GM21447 (cell line): ENCODE measurements at regions not wholly inside any gene's neighbourhood (a gene's known extent, or its start where the extent isn't known, plus 50 kb on each side); places are given as distances from the start of the nearest gene placed in this dataset.

Experiments
- ATAC-seq: cut with Tn5 transposase; IDR thresholded peaks from one replicate; pipeline ENCODE4 v1.9.1; 2021; ENCODE audit not compliant: unreplicated experiment

- no peak for ATAC-seq
These were observed 386.0 kb downstream of the TLL1 start for GRCh38 chr4:166259081-166259480.

GRCh38 chr4:166274136-166274761 lies 401.2 kb downstream of the TLL1 start:
- no peak for ATAC-seq

GRCh38 chr4:166274775-166275174 lies 401.7 kb downstream of the TLL1 start:
- ATAC-seq: no peak

GRCh38 chr4:166277401-166277800 lies 404.4 kb downstream of the TLL1 start:
- no peak for ATAC-seq

GRCh38 chr4:166277853-166278252 lies 404.8 kb downstream of the TLL1 start:
- no peak for ATAC-seq

- ATAC-seq: no peak
These were observed 406.2 kb downstream of the TLL1 start for GRCh38 chr4:166279261-166279660.

- no peak for ATAC-seq
These were observed 407.6 kb downstream of the TLL1 start for GRCh38 chr4:166280642-166281041.

GRCh38 chr4:166282081-166282770 lies 409.2 kb downstream of the TLL1 start:
- no peak for ATAC-seq

- no peak for ATAC-seq
These were observed 411.2 kb downstream of the TLL1 start for GRCh38 chr4:166284221-166284620.

- ATAC-seq: no peak
These were observed 417.4 kb downstream of the TLL1 start for GRCh38 chr4:166290426-166290825.

- ATAC-seq: no peak
These were observed 420.5 kb downstream of the TLL1 start for GRCh38 chr4:166293556-166293955.

- no peak for ATAC-seq
These were observed 428.2 kb downstream of the TLL1 start for GRCh38 chr4:166301266-166301665.

- no peak for ATAC-seq
These were observed 435.6 kb downstream of the TLL1 start for GRCh38 chr4:166308647-166309046.

- ATAC-seq: no peak
These were observed 436.2 kb downstream of the TLL1 start for GRCh38 chr4:166309286-166309685.

- ATAC-seq: no peak
These were observed 438.1 kb downstream of the TLL1 start for GRCh38 chr4:166311169-166311568.

- no peak for ATAC-seq
These were observed 439.1 kb downstream of the TLL1 start for GRCh38 chr4:166312166-166312565.

- ATAC-seq: no peak
These were observed 441.9 kb downstream of the TLL1 start for GRCh38 chr4:166314902-166315301.

- no peak for ATAC-seq
These were observed 442.9 kb downstream of the TLL1 start for GRCh38 chr4:166315721-166316467.

GRCh38 chr4:166318810-166319525 lies 445.9 kb downstream of the TLL1 start:
- no peak for ATAC-seq

- no peak for ATAC-seq
These were observed 450.2 kb downstream of the TLL1 start for GRCh38 chr4:166323250-166323649.

- no peak for ATAC-seq
These were observed 451.3 kb downstream of the TLL1 start for GRCh38 chr4:166324321-166324720.
